ENCODE measurements at regions not wholly inside any gene's neighbourhood (a gene's known extent, or its start where the extent isn't known, plus 50 kb on each side); places are given as distances from the start of the nearest gene placed in this dataset.

DNA sequence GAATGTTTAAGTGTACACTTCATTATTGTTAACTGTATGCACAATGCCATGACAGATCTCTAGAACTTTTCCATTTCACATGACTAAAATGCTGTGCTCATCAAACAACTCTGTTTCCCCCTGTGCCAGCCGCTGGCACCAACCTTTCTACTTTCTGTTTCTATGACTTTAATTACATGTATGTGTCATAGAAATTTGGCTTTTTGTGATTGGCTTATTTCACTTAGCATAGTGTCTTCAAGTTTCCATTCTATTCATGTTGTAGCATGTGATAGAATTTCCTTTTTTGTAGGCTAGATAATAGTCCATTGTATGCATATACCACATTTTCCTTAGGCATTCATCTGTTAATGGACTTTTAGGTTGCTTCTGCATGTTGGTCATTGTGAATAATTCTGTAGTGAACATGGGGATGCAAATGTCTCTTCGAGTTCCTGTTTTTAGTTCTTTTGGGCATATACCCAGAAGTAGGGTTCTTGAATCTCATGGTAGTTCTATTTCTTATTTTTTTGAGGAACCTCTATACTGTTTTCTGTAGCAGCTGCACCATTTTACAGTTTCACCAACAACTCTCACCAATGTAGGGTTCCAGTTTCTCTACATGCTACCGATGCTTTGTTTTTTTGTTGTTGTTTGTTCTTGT, 184.4 kb upstream of the DMRT1 start:
- ChIA-PET POLR2A (ENCODE audit: partially characterized antibody) (interaction anchor here (0.6 kb wide), 1 partner anchor 55 kb away, joined by 3 read pairs; no protein-coding TSS in a partner anchor), CTCF (ENCODE audit: partially characterized antibody) (interaction anchor here (0.7 to 1.2 kb wide), 6 partner anchors 15 to 270 kb away, joined by 3 to 6 read pairs (median 3); no protein-coding TSS in a partner anchor)

More for the DNA sequence above, 184.4 kb upstream of the DMRT1 start:
- H4K5ac ChIP-seq (ENCODE audit: insufficient read length, low read depth, low read length), result no peak overlapping the region
- no peak overlapping the region for H3K14ac ChIP-seq (ENCODE audit: insufficient read length)
- no peak overlapping the region for H3K4me2 ChIP-seq (ENCODE audit: insufficient read depth in 1 of 2, low read depth in 2 of 2, low read length in 2 of 2)
- no peak overlapping the region for H3K4me3 ChIP-seq (ENCODE audit: extremely low read depth in 1 of 4, insufficient read depth in 2 of 4, low read depth in 3 of 4, low read length in 4 of 4)
- DNase-seq (ENCODE audit: low read depth in 1 of 2, low spot score in 2 of 2) (no peak), FAIRE-seq (no peak)
- H3K79me1 ChIP-seq (ENCODE audit: low read depth, low read length), result no peaks in the 10 kb centered on the region; the same call in 1 of the 2 replicates
- no peaks in the 10 kb centered on the region for H3K9me3 ChIP-seq (ENCODE audit: insufficient read depth in 2 of 2, low read depth in 1 of 2, low read length in 1 of 2)
- no peak overlapping the region for H4K8ac ChIP-seq (ENCODE audit: extremely low read depth, insufficient read depth, low read length)
- no peak overlapping the region for H2BK15ac ChIP-seq (ENCODE audit: low read length)
- peaks cover 0 to 6% (median under 1%) of the 10 kb centered on the region in 4 experiments; a peak in 4 of 7 replicates for H3K4me1 ChIP-seq (replicated peaks in 1 of 4; ENCODE audit: control insufficient read depth in 3 of 4, insufficient read depth in 4 of 4, low read length in 3 of 4)
- no peak overlapping the region for H2BK120ac ChIP-seq (replicated peaks; ENCODE audit: low read depth, low read length)
- H3K9ac ChIP-seq (replicated peaks in 1 of 4; ENCODE audit: extremely low read depth in 1 of 4, low read depth in 3 of 4, low read length in 3 of 4), result no peak overlapping the region
- H3K23me2 ChIP-seq (ENCODE audit: low read depth, low read length), result no peaks in the 10 kb centered on the region
- no peak overlapping the region for H2BK5ac ChIP-seq (ENCODE audit: low read depth, low read length)
- H3K27ac ChIP-seq (ENCODE audit: low read depth, low read length), result no peak overlapping the region
- no peaks in the 10 kb centered on the region for H3K27me3 ChIP-seq (replicated peaks in 1 of 4; ENCODE audit: control insufficient read depth in 3 of 4, extremely low read depth in 1 of 4, insufficient read depth in 3 of 4, low read length in 3 of 4)
- WGBS, 2 experiments (ENCODE audit: extremely low coverage in 1 of 2, insufficient coverage in 1 of 2, insufficient read length in 1 of 2, insufficient replicate concordance in 2 of 2, low coverage in 1 of 2, low lambda C conversion rate in 2 of 2, missing lambda C conversion rate in 1 of 2), result 63% methylated on average over 3 of the region's 3 CpGs; no CpG with 5 or more reads in 1 of the 2 experiments
- no peak overlapping the region for H3K23ac ChIP-seq (ENCODE audit: insufficient read length)
- H2BK12ac ChIP-seq (ENCODE audit: low read depth, low read length), result no peak overlapping the region
- H4K20me1 ChIP-seq (replicated peaks in 1 of 2; ENCODE audit: control insufficient read depth in 1 of 2, insufficient read depth in 2 of 2, low read length in 2 of 2), result peaks cover 0 to 2% of the 10 kb centered on the region in 2 experiments
- TF ChIP-seq RFX5 (IDR thresholded peaks at IDR 0.05; ENCODE audit: borderline replicate concordance, low read depth, low read length) (no peak), MAFK (IDR thresholded peaks at IDR 0.05; ENCODE audit: low read depth, low read length) (peak; percentile 38; the same call in 1 of the 2 replicates)
- no peak overlapping the region for H2BK20ac ChIP-seq (ENCODE audit: low read length)
- H3K4ac ChIP-seq (replicated peaks; ENCODE audit: insufficient read length, low read depth, low read length), result no peak overlapping the region
- H3K56ac ChIP-seq (replicated peaks; ENCODE audit: insufficient read length, low read depth, low read length), result no peak overlapping the region
- H3K79me2 ChIP-seq (ENCODE audit: control insufficient read depth in 1 of 2, insufficient read depth in 2 of 2, low read length in 2 of 2), result no peaks in the 10 kb centered on the region; a peak in 1 of 4 replicates
- no peak overlapping the region for H4K91ac ChIP-seq (replicated peaks; ENCODE audit: insufficient read length, low read length)
- no peaks in the 10 kb centered on the region for H3K36me3 ChIP-seq (ENCODE audit: control insufficient read depth in 2 of 4, insufficient read depth in 4 of 4, low read length in 3 of 4)
- no peak overlapping the region for H3K18ac ChIP-seq (ENCODE audit: extremely low read depth, low read length)
- no peak overlapping the region for H2AK5ac ChIP-seq (ENCODE audit: low read depth, low read length)
- no peak overlapping the region for H2AFZ ChIP-seq (ENCODE audit: low read length)

All from H1 (cell line).